BJ (cell line): ENCODE measurements at regions not wholly inside any gene's neighbourhood (a gene's known extent, or its start where the extent isn't known, plus 50 kb on each side); places are given as distances from the start of the nearest gene placed in this dataset.

Experiments
- CTCF ChIA-PET: fragments of 350-600 bp; formaldehyde crosslinking; extraction: SDS; loops from one replicate; lab custom pipeline; 2021; ENCODE audit warnings: antibody characterized with exemption, inconsistent platforms; lab: Yijun Ruan, JAX
- POLR2A ChIA-PET: fragments of 300-600 bp; sonication (Branson Sonifier 250); formaldehyde crosslinking; extraction: SDS; loops from one replicate; lab custom pipeline; 2021; ENCODE audit warnings: antibody characterized with exemption; lab: Charles Lee
- DNase-seq: peaks from one replicate; pipeline ENCODE4 v3.0.0-alpha.2; 2011; ENCODE audit warnings: low read depth
- H3K27me3 ChIP-seq: 2 replicates; pipeline ENCODE4 v1.6.0; 2011; ENCODE audit warnings: low read length; ENCODE audit not compliant: control insufficient read depth, insufficient read depth
- H3K36me3 ChIP-seq: 2 replicates; pipeline ENCODE4 v1.5.1; 2011; ENCODE audit warnings: low read length; ENCODE audit not compliant: control insufficient read depth, insufficient read depth
- H3K4me3 ChIP-seq: 2 replicates; pipeline ENCODE4 v1.5.1; 2011; ENCODE audit warnings: low read depth, mild to moderate bottlenecking, control low read depth, low read length
- TF ChIP-seq, protein P1 (sequence below): IDR thresholded peaks from 2 replicates; pipeline ENCODE4 v1.5.1; 2011; ENCODE audit warnings: low read depth, mild to moderate bottlenecking, control low read depth, inconsistent platforms, low read length, moderate library complexity; ENCODE audit not compliant: insufficient read depth

DNA sequence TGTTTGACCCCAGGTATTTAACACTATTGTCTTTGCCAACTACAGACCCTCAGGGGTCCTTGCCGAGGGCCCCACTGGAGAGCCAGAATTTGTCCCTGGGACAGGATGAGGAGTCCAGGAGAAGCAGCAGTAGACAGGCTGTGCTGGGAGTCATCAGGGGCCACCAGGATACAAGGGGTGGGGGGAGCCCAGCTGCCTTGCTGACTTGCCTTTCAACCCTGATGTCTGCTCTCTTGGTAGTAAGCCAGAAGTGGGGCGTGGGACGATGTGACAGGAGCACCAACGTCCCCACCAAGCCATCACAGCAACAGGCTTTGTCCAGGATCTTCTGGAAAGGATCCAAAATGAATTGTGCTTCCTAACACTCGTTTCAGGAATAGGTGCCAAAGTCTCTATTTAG is 62.4 kb upstream of the CDCA7L start:
- ChIA-PET CTCF (no interaction called here), POLR2A (no interaction called here)
- Histone ChIP-seq H3K36me3 (no peaks in the 10 kb centered on the region), H3K27me3 (no peaks in the 10 kb centered on the region), H3K4me3 (no peak overlapping the region)
- TF ChIP-seq, protein P1, sequence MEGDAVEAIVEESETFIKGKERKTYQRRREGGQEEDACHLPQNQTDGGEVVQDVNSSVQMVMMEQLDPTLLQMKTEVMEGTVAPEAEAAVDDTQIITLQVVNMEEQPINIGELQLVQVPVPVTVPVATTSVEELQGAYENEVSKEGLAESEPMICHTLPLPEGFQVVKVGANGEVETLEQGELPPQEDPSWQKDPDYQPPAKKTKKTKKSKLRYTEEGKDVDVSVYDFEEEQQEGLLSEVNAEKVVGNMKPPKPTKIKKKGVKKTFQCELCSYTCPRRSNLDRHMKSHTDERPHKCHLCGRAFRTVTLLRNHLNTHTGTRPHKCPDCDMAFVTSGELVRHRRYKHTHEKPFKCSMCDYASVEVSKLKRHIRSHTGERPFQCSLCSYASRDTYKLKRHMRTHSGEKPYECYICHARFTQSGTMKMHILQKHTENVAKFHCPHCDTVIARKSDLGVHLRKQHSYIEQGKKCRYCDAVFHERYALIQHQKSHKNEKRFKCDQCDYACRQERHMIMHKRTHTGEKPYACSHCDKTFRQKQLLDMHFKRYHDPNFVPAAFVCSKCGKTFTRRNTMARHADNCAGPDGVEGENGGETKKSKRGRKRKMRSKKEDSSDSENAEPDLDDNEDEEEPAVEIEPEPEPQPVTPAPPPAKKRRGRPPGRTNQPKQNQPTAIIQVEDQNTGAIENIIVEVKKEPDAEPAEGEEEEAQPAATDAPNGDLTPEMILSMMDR: no peak
- DNase-seq: no peak

DNA sequence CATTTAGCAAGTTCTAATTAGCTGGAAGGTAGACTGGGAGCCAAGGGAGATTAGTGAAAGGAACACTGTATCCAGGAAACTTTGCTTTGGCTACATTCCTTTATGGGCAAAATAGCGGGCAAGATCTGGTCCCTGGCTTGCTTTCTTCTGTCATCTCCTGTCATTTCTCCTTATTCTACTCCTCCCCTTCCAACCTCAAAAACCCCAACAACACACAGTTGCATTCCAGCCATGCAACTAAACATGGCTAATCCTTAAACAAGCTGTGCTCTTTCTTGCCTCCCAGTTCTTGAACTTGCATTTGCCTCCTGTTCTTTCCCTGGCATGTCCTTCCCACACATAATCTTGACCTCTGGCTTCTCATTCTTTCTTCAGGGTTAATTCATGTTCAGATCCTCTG is 59.5 kb upstream of the CDCA7L start:
- TF ChIP-seq, protein P1: no peak
- no peak for DNase-seq
- no peaks in the 10 kb centered on the region for H3K36me3 ChIP-seq
- H3K4me3 ChIP-seq: no peak overlapping the region
- CTCF ChIA-PET: interaction anchor here (1.6 kb wide), 1 partner anchor 479 kb away, joined by 3 read pairs; no protein-coding TSS in a partner anchor
- H3K27me3 ChIP-seq: no peaks in the 10 kb centered on the region
- POLR2A ChIA-PET: no interaction called here

DNA sequence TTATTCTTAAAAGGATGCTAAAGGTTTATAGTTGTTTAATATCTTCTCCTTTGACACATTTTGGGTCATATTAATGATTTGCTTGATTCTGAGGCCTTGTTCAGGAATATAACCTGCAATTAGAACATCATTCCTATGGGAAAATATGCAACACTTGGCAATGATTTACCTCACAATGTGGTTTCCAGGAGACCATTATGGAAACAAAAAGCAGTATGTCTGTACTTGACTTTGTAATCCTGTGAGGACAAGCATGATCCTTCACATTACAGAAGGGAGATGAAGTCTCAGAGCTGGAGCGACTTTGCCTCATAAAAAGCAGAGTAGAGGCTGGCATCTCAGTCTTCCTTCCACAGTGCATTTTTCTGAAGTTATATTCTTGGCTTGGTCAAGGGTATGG is 57.0 kb upstream of the CDCA7L start:
- ChIA-PET CTCF (interaction anchor here (0.9 to 2.4 kb wide), 2 partner anchors 50 to 235 kb away, joined by 3 to 7 read pairs; no protein-coding TSS in a partner anchor), POLR2A (interaction anchor here (0.6 kb wide), 1 partner anchor 136 kb away, joined by 3 read pairs; no protein-coding TSS in a partner anchor)
- Histone ChIP-seq H3K4me3 (no peak overlapping the region), H3K27me3 (no peaks in the 10 kb centered on the region), H3K36me3 (no peaks in the 10 kb centered on the region)
- TF ChIP-seq, protein P1: no peak
- DNase-seq: no peak

DNA sequence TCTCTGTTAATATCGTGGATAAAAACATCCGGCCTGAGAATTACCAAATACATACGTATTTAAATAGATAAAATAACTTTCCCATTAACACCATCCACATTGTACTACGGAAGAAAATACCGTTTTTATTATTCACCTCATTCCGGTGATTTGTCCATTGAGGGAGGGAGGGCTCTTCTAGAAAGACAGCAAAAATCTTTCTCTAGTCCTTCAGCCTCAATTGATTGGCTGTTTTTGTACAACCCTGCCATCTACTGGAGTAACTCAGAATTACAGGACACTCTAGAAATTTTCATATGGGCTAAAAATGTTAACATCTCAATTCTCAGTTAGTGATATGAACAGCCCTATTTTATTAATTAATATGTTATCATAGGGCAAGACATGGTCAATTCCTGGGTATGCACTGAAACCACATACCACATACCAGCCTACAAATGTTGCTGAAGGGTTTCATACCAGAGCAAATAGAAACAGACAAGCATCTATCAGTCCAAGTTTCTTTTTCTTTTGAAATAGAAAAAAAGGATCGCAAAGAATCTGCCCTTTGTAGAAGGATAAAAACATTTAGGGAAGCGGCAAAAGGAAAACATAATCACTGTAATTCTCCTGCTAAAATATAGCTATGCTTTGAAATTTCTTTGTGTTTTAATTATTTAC is 55.8 kb upstream of the CDCA7L start:
- no peaks in the 10 kb centered on the region for H3K27me3 ChIP-seq
- peak; percentile 46 for DNase-seq
- H3K4me3 ChIP-seq: no peak overlapping the region
- POLR2A ChIA-PET: no interaction called here
- TF ChIP-seq, protein P1: peak; percentile 62
- CTCF ChIA-PET: interaction anchor here (0.9 to 2.4 kb wide), 4 partner anchors 48 to 745 kb away, joined by 3 to 7 read pairs (median 3); no protein-coding TSS in a partner anchor
- no peaks in the 10 kb centered on the region for H3K36me3 ChIP-seq

DNA sequence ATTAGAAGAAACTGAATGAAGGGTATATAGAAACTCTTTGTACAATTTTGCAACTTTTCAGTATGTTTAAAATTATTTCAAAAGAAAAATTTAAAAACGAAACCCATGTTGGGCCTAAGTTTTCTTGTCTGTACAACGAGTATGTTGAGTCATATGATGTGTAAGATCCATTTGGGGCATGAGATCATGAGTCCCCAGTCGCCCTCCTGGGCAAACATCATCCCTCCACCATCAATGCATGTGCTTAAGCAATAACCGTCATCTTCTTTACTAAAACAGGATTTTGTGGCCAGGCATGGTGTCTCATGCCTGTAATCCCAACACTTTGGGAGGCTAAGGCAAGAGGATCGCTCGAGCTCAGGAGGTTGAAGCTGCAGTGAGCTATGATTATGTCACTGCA is 54.2 kb upstream of the CDCA7L start:
- POLR2A ChIA-PET: no interaction called here
- Histone ChIP-seq H3K36me3 (no peaks in the 10 kb centered on the region), H3K27me3 (no peaks in the 10 kb centered on the region), H3K4me3 (no peak overlapping the region)
- TF ChIP-seq, protein P1: no peak
- CTCF ChIA-PET: no interaction called here
- DNase-seq: no peak
